HG02970 (cell line): ENCODE measurements at regions not wholly inside any gene's neighbourhood (a gene's known extent, or its start where the extent isn't known, plus 50 kb on each side); places are given as distances from the start of the nearest gene placed in this dataset.
A peak's percentile ranks its signal among the peaks of the same experiment; 100 is the strongest.

Source experiments
- ATAC-seq: cut with Tn5 transposase; IDR thresholded peaks from one replicate; pipeline ENCODE4 v1.9.1; 2021; ENCODE audit warnings: mild to moderate bottlenecking, moderate library complexity, moderate number of reproducible peaks; ENCODE audit not compliant: unreplicated experiment, low FRiP score

DNA sequence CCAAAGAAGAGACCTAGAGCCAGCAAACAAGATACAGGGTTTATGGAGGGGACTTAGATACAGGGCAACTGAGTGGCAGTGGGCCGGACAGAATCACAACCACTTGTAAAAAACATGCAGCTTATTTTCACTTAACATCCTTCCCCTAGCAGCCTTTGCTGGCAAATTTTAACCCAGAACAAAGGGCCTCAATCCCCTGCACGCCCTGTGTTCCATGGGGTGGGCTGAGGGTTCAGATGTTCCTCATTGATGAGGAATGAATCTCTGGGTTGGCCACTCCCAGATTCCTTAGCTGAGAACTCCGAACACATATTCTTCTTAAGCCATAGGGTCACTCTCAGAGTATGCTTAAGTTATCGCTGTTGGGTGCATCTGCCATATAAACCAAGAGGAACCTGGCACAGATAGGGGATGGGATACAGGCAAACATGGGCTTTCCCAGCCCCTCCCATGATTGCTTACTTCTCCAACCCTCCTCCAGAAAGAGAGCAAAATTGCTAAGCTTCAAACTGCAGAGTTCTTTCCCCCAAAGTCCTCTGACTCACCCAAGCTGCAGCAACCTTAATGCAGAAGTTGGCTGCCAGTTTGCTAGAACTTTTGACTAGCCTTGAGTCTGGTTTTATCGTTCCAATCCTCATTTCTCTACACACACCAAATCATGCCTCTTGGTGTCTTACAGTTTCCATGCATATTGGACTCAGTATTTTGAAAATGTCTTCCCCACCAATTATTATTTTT, 146.9 kb downstream of the CD47 start:
- ATAC-seq: no peak

DNA sequence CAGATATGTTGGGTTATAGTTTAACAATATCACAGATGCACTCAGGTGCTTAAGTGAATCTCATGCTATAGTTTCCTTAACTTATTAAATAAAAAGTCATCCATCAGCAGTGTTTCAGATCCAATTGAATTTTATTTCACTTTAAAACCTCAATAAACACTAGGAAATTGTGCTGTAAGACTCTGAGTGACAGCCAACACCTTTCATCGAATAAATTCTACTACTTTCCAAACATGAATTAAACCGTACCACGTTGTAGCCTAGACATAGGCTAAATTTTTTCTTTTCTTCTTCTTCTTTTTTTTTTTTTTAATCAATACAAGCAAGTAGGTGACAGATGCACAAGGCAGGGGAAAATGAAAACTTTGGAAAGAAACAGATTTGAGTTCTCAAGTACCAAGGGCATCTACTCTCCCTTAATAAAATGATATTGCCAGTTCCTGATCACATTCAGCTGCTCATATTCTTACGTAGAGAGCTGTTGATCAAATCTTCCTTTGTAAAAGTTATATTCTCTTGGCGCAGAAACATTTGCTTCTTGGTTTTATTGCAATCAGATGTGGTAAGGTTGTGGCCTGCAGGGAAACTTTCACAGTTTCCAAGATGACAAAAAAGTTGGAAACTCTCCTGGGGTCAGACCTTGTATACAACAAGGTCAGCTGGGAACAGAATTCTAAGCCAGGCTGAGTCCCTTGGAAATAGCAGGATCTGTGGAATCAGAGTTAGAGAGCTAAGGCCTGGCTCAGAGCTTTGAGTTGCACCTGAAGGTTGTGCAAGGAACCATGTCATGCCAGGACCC, 147.7 kb downstream of the CD47 start:
- ATAC-seq: no peak

DNA sequence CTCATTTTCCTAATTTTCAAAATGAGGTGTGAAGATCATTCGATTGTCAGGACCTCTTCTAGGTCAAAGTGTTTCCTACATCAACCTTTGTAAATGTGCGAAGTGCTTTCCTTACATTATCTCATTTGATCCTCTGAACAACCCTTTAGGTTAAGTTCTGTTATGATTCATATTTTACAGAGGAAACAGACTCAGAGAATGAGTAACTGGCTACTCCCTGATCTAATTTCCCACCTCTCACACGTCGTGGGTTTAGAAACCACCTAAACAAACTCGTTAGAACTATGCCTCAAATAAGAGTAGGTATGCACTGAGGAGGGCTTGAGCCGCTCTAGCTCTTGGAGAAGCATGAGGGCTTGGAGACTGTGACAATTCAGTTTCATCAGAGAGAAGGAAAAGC, 148.6 kb downstream of the CD47 start:
- no peak for ATAC-seq

DNA sequence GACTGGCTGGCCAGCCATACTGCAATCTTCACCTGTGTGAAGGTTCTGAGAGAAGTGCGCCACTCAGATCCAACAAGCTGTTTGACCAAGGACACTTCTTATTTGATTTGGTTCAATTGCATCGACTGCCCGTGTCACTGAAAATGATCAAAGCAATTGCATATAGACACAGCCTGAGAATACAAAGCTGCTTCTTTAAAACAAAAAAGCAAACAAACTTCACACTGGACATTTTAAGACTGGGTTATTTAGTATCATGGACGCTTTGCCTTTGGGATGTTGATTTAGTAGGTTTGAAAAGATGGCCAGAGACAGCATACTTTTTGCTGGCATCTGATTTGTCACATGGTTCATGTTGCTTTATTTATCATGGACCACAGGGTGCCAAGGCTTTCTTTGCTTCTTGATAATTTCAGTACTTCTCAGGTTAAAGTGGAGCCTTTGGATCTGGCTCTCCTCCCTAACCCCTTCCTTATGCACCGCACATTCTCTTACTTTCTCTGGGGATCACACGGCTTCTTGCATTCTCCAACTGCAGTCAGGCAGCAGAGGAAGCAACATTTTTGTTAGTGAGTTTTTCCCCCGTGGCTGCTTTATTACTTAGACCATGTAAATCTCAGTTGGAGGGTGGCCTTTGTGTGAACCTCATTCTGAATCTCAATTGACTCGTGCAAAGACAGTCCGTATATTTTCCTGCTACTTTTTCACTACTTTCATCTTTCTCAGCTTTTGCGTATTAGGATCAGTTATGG, 151.0 kb downstream of the CD47 start:
- no peak for ATAC-seq

DNA sequence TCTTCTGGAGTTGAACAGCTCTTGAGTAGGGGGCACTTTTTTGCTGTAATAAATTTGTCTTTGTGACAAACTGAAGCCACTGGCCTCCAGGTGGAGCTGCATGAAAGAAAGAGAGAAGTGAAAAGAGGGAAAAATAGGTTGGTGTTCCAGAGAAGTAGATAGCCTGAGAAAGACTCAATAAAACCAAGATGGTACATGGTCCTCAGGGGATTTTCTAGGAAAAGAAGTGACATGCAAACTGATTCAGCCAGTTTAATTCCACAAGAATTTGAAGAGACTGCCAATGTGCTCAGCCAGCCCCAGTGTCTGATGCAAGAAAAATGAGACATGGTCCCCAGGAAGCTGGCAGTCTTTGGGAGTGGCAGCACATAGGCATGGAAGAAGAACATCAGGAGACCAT, 152.7 kb downstream of the CD47 start:
- no peak for ATAC-seq

DNA sequence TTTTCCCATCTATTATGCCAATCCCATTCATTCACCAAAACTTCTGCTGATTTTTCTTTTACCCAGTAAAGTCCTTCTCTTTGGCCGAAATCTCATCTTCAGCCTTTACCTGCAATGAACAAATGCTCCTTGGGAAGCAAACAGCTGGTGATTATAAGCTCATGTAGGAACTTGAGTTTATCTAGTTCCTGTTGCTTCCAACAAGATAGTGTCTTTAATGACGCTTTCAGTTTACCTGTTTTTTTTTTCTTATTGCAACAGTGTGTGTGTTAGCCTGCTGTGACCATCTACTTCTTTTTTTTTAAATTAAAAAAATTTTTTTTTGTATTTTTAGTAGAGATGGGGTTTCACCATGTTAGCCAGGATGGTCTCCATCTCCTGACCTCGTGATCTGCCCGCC, 156.0 kb downstream of the CD47 start:
- ATAC-seq: no peak

DNA sequence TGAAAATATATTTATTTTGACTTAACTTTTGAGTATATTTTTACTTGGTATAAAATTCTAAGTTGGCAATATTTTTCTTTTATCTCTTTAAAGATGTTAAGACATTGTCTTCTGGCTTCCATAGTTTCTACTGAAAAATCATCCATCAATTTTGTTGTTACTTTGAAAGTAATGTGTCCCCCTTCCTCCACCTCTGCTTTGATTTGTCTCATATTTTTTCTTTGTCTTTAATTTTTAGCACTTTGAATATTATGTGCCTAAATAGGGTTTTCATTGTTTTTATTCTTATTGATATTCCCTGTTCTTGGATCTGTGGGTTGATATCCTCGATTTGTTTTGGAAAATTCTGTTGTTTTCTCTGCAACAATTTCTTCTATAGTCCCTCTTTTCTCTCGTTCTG, 157.4 kb downstream of the CD47 start:
- no peak for ATAC-seq

DNA sequence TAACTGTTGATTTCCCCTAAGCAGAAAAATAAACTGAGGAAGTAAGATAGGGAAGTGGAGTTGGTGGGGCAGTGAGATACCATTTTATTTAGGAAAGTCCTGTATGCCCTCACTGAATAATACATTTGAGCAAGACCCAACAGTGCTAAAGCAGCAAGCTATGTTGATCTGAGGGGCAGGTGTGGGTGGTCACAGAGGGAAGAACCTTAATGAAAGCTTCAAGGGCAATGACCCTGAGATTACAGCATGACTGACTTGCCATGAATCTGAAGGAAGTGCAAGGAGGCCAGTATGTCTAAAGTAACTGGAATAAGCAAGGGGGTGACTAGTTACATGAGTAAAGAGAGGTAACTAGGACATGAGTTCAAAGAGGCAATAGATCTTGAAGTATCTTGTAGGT, 159.5 kb downstream of the CD47 start:
- no peak for ATAC-seq

DNA sequence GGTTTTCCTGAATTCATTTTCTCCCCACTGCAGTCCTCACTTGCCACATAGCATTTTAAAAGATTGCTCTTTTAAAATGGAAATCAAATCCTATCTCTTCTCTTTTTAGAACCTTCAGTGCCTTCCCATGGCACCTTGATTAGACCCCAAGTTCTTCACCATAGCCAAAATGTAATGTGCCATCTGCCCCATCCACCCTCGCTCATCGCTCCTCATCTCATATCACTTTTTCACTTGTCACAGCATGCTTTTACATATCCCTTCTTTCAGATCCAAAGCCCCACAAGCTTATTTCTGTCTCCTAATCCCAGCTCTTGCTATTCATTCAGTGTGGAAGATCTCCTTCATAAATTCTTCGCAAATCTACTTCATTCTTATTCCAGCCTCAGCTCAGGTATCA, 161.7 kb downstream of the CD47 start:
- no peak for ATAC-seq

DNA sequence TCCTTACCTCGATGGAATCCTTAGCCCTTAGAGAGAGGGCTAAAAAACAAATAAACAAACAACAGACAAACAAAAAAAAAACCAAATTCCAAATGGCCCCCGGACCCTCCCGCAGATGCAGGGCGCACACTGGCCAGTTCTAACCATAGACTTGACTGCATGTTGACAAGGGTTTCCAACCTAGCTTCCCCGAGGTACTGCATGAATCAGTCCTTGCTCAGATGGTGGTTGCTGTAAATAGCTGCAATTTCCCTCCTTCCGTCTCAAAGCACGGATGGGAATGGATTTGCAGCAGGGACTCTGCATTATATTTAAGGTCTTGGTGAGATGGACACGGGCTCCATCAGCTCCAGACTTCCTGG, 162.8 kb downstream of the CD47 start:
- peak; percentile 27 for ATAC-seq

DNA sequence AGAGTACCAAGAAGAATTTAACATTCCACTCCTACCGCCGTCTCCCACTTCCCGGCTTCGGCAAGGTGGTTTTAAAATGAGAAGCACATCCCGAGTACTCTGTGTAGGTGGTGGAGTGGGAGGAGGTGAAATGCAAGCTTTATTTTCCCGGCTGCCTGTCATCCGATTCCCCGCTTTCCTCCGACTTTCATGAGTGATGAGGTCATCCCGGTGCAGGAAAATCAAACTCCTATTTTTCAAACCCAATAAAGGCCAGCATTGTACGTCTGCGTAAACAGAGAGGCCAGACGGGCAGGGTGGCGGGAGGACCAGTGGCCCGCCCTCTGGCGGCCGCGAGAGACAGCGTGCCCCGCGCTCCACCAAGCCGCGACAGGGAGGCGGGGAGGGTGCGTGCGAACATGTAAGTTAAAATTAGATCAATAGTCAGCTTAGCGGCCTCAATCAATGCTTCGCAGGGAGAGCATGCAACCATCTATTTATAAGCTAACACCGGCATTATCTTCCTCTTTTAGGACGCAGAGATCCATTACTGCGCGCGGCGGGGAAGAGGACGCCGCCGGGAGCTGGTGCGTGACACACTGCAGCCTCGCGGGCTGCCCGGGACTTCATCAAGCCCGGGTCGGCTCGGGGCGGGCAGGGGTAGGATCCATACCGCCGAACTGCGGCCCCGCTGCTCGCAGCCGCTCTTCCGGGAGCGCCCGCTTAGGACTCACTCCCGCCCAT, 163.3 kb downstream of the CD47 start:
- peak; percentile 85 for ATAC-seq

DNA sequence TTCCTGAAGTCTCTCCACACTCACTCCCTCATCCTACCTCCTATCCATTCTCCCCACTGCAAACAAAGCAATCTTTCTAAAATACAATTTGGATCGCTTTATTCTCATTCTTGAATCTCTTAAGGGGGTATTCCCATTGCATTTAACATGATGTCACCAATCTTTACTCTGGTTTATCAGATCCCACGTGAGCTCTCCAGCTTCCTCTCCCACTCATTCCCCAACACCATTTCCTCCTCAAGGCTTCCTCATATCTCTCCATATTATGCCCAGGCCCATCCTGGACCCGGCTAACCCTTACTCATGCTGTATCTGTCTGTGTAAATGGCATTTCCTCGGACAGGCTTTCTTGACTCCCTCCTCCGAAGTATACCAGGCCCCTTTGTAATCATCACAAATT, 165.0 kb downstream of the CD47 start:
- no peak for ATAC-seq

DNA sequence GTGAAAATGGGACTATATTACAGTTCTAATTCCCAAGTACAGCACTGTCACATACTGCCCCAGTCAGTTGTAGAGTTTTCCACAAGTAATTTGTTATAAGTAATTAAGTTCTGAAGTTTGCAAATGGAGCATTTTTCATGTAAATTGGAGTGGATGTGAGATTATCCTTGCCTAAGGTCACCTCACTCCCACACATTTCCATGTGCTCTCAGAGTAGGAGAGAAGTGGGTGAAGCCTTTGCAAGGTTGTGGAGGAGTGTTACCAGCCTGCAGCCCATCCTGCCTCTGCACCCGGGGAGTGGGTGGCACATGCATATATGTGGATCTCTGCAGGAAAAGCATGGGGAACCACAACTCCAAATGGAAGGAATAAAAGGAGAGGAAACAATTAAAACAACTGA, 169.8 kb downstream of the CD47 start:
- ATAC-seq: no peak

DNA sequence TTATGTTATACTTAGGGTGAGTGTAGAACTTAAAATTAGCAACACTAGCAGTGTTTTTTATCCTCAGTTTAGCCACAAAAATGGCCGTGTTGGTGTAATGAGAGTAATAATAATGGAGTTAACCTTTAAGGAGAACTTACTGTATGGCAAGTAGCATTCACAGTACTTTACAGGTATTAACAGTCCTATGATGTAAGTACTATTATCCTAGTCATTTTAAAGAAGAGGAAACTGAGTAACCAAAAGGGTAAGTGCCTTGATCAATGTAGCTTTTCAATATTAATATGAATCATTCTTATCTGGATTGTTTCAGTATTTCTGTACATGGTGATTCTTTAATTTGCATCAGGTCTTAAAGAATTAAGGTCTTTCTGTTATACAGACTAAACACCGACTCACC, 170.3 kb downstream of the CD47 start:
- ATAC-seq: no peak

DNA sequence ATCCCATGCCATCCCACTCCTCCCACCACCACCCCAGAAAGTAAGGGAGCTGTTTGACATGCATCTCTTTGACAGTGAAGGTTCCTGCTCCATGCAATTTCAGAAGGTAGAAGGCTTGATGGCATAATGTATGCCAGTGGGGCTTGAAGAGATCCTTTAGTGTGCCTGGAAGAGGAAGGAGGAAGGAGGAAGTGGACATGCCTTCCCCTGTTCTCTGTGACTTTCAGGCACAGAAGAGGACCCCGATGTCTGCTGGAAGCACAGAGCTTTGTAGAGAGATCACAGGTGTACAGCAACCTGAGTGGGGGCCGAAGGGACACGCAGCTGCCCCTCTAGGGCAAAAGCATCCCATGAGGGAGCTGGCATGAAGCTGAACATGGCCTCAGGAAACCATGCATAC, 171.6 kb downstream of the CD47 start:
- no peak for ATAC-seq

DNA sequence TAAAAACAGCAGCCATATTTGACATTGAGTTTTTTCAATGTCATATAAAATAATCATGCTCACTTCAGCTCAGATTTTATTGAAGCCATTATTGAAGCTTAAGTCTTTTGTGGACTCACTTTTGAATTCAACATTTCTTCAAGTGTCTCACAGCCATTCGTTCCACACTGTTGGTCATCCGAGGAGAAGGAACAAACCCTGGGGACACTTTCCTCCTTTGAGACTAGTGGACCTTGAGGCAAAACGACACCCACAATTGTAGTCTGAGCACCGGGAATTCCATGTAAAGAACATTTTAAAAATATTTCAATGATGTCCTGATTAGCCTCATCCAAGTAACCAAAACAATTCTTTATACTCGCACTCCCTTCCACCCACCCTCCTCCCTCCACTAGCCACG, 174.7 kb downstream of the CD47 start:
- ATAC-seq: no peak

DNA sequence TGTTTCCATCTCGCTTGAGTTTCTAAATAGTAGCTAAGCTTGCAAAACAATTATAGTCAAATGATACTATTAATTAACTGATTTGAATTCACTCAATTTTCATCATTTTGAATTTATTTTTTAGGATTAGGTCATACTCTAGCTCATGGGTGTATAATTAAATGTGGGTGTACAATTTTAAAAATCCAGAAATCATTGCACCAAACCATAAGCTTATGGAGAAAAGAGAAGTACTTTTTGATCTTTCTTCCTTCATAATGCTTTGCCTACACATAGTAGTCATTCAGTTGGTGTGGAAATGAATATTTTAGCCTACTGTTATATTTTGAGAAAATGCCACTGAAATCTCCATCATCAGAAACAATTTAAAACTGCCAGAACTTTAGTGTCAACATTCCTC, 175.1 kb downstream of the CD47 start:
- no peak for ATAC-seq

DNA sequence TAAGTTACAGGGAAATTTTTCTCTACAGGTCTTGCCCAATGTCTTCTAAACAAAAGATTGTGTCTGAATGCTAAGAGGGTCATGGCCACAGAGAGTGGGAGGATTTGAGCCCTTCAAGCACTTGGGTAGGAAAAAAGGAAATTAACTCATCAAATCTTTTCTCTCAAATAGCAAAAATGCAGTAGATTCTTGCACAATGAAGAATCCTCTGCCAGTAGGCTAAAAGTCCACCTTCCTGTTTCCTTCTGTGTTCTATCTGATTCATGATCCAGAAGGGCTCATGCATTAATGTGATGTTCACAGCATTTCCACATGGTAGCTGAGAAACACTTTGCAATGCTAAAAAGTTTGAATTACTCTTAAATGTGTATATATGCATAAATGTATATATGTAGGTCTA, 177.1 kb downstream of the CD47 start:
- ATAC-seq: no peak

DNA sequence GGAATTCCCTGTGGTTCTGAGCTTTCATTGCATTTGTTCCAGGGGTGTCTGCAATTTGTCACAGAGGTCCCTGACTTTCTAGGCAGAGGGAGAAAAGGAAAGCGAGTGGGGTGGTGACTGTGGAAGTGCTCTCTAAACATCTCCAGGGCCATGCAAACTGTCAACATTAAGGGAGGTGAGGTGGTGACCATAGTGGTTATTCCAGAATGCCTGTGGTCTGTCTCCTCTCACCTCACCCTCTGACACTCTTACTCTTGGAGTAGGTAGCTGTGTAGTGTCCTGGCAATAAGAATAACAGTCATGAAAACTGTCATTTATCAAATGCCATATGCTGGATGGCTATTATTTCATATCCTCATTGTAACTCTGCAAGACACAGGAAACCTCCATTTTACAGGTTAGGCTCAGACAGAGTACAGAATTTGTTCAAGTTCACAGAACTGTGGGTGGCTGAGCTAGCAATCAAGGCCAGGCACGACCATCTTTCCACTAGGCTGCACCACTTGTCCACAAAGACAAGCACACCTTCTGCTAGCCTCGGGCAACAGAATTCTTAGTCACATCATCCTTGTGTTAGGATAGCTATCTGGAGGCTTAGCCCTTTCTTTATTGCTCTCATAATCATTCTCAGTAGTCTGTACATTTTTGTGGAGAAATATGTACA, 179.4 kb downstream of the CD47 start:
- ATAC-seq: no peak

DNA sequence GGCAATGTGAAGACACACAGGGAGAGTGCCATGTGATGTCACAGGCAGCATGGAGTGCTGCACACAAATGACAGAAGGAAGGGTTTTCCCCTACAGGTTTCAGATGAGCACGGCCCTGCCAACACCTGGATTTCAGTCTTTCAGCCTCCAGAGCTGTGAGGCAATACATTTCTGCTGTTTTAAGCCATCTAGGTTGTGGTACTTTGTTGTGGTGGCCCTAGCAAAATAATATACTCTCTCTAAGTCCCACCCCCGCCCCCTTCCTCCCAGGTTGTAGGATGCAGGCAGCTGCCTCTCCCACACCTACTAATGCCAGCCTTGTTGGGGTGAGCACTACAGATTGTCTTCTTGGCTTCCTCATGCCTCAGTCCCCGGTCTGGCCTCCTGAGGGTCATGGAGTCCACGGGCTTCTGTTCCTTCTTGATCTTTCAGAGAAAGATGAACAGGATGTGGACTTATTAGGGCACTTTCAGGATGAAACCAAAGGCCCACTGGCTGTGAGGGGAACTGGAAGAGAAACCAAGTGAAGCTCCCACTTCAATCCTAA, 180.0 kb downstream of the CD47 start:
- ATAC-seq: peak; percentile 93
